Astrocyte (in vitro differentiated cells and primary cell): ENCODE measurements at regions not wholly inside any gene's neighbourhood (a gene's known extent, or its start where the extent isn't known, plus 50 kb on each side); places are given as distances from the start of the nearest gene placed in this dataset.

Experiments used
- EZH2 ChIP-seq: IDR thresholded peaks from 2 replicates; pipeline ENCODE4 v1.6.1; 2012; ENCODE audit warnings: mild to moderate bottlenecking, low read length, inconsistent platforms; ENCODE audit not compliant: insufficient read depth
- TF ChIP-seq, protein P1 (sequence below): IDR thresholded peaks from 2 replicates; pipeline ENCODE4 v1.5.1; 2011; ENCODE audit warnings: low read depth, mild to moderate bottlenecking, inconsistent platforms, low read length, moderate library complexity; ENCODE audit not compliant: insufficient read depth

DNA sequence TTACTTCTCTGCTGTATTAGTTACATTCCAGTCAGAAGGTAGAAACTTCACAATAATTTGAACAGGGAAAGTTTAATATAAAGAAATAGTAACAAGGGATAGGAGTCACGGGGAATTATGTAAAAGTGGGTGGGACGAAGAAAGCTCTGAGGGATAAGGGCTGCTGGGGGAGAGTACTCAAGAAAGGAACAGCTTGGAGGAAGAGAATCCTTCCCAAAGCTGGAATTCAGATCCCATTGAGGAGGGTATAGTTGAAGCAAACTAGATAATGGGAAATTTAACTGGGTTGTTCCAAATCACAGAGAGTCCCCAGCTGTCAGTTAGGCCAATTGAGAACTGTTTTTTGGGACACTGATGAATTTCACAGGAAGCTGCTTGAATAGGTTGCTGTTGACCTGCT, 53.2 kb upstream of the MACC1 start:
- TF ChIP-seq EZH2 = no peak
- TF ChIP-seq, protein P1, sequence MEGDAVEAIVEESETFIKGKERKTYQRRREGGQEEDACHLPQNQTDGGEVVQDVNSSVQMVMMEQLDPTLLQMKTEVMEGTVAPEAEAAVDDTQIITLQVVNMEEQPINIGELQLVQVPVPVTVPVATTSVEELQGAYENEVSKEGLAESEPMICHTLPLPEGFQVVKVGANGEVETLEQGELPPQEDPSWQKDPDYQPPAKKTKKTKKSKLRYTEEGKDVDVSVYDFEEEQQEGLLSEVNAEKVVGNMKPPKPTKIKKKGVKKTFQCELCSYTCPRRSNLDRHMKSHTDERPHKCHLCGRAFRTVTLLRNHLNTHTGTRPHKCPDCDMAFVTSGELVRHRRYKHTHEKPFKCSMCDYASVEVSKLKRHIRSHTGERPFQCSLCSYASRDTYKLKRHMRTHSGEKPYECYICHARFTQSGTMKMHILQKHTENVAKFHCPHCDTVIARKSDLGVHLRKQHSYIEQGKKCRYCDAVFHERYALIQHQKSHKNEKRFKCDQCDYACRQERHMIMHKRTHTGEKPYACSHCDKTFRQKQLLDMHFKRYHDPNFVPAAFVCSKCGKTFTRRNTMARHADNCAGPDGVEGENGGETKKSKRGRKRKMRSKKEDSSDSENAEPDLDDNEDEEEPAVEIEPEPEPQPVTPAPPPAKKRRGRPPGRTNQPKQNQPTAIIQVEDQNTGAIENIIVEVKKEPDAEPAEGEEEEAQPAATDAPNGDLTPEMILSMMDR = no peak
